ENCODE measurements at regions not wholly inside any gene's neighbourhood (a gene's known extent, or its start where the extent isn't known, plus 50 kb on each side); places are given as distances from the start of the nearest gene placed in this dataset.

DNA sequence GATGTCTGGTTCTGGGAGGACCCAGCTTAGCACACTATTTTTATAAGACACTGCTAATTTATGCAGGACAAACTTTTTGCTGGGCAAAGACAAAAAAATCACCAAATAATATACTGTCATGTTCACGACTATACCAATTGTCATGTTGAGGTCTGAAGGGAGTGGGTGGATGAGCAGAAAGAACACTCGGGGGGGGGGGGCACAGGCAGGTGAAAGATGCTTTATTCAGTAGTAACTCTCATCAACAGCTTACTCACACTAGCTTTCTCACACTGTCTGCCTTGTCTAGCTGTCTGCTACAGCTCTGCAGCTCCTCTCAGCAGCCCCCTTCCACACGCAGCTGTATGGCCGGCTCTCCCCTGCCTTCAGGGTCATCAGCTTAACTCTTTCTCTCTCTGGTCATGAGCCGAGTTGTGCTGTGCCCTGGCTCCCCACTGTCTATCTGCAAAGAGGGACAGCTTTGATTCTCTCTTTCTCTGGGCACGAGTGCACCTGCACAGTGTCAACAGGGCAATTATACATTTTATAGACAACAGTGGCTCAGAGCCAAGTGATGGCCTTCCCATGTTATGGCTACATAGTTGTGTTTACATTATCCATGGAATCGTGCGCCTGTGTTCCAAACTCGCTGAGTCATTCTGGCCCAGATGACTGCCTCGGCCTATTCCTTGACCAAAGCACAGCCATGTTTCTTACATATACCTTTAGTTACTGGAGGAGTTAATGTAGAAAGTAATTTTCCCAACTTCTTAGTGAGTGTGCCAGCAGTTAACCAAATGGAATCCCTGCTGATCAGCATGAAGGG, 187.7 kb upstream of the PRSS16 start:
- Histone ChIP-seq H3K36me3 (no peaks in the 10 kb centered on the region), H3K4me3 (no peak overlapping the region), H3K4me1 (no peaks in the 10 kb centered on the region), H3K27me3 (no peaks in the 10 kb centered on the region), H3K9me3 (no peaks in the 10 kb centered on the region), H3K27ac (no peak overlapping the region)
- intact Hi-C loops (cut with DNase I) = no loop called here
- DNase-seq (ENCODE audit: extremely low spot score in 2 of 2) = no peak
- TF ChIP-seq POLR2AphosphoS5 (IDR thresholded peaks at IDR 0.05; ENCODE audit: insufficient read depth in 1 of 2, low read depth in 1 of 2) (no peak), POLR2A (IDR thresholded peaks at IDR 0.05) (no peak)
- TF ChIP-seq, protein P1, sequence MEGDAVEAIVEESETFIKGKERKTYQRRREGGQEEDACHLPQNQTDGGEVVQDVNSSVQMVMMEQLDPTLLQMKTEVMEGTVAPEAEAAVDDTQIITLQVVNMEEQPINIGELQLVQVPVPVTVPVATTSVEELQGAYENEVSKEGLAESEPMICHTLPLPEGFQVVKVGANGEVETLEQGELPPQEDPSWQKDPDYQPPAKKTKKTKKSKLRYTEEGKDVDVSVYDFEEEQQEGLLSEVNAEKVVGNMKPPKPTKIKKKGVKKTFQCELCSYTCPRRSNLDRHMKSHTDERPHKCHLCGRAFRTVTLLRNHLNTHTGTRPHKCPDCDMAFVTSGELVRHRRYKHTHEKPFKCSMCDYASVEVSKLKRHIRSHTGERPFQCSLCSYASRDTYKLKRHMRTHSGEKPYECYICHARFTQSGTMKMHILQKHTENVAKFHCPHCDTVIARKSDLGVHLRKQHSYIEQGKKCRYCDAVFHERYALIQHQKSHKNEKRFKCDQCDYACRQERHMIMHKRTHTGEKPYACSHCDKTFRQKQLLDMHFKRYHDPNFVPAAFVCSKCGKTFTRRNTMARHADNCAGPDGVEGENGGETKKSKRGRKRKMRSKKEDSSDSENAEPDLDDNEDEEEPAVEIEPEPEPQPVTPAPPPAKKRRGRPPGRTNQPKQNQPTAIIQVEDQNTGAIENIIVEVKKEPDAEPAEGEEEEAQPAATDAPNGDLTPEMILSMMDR (IDR thresholded peaks at IDR 0.05) = no peak

DNA sequence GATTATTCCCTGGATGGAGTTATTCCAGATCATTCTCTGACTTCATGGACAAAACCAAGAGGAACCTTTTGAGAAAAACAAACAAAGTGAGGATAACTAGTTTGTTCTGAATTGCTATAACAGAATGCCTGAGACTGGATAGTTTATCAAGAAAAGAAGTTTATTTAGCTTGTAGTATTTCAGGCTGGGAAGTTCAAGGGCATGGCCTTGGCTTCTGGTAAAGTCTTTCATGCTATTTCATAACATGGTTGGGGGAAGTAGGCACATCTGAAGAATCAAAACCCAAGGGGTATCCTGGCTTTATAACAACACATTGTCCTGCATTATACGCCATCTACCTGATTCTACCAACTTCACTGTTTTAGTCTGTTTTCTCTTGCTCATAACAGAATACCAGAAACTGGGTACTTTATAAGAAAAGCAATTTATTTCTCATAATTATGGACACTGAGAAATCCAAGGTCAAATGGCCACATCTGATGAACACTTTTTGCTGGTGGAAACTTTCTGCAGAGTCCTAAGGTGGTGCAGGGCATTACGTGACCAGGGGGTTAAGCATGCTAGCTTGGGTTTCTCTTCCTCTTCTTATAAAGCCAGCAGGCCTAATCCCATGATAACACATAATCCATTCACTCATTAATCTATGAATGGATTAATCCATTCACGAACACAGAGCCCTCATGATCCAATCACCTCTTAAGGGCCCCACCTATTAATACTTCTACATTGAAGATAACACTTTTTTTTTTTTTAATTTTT, 186.1 kb upstream of the PRSS16 start:
- Histone ChIP-seq H3K4me3 (no peak overlapping the region), H3K27ac (no peak overlapping the region), H3K27me3 (no peaks in the 10 kb centered on the region), H3K9me3 (no peaks in the 10 kb centered on the region), H3K4me1 (no peaks in the 10 kb centered on the region), H3K36me3 (no peaks in the 10 kb centered on the region)
- no peak for DNase-seq (ENCODE audit: extremely low spot score in 2 of 2)
- TF ChIP-seq, protein P1 (IDR thresholded peaks at IDR 0.05) = no peak
- no peak for TF ChIP-seq POLR2AphosphoS5 (IDR thresholded peaks at IDR 0.05; ENCODE audit: insufficient read depth in 1 of 2, low read depth in 1 of 2)
- intact Hi-C loops (cut with DNase I) = no loop called here

DNA sequence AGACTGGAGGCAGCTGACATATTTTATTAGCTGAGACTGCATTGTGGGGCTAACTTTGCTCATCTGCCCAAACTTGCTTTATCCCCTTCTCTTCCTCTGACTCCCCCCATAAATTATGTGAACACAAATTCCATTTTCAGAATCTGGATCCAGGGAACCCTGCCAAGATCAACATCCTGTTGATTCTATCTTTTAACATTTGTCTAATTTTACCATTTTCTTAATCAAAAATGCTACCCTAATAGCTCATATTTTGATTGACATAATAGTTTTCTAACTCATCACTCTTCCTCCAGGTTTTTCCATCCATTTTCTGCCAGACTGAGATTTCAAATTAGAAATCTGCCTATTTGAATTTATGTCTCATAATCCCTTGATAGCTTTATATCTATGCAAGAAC, 184.7 kb upstream of the PRSS16 start:
- Histone ChIP-seq H3K27me3 (no peaks in the 10 kb centered on the region), H3K27ac (no peak overlapping the region), H3K4me3 (no peak overlapping the region), H3K9me3 (no peaks in the 10 kb centered on the region), H3K4me1 (no peaks in the 10 kb centered on the region), H3K36me3 (no peaks in the 10 kb centered on the region)
- TF ChIP-seq, protein P1 (IDR thresholded peaks at IDR 0.05) = no peak
- no peak for TF ChIP-seq POLR2A (IDR thresholded peaks at IDR 0.05)
- TF ChIP-seq POLR2AphosphoS5 (IDR thresholded peaks at IDR 0.05; ENCODE audit: insufficient read depth in 1 of 2, low read depth in 1 of 2) = no peak
- intact Hi-C loops (cut with DNase I) = no loop called here
- no peak for DNase-seq (ENCODE audit: extremely low spot score in 2 of 2)

DNA sequence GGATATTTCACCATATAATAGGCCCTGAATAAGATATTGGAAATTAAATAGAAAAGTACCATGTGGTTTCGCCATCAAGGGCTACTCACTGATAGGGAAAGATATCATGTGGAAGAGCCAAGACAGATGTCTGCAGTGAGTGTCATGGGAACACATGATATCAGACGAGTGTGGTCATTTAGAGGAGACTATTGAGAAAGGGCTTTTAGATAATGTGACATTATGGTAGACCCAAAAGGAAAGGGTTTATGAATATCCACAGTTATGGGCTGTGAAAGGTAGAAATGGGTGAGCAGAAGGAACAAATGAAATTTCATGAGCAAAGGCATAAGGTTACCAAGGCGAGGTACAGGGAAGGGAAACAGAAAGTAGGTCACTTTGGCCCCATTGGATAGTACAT, 182.3 kb upstream of the PRSS16 start:
- H3K27me3 ChIP-seq = no peaks in the 10 kb centered on the region
- intact Hi-C loops (cut with DNase I) = no loop called here

More for the DNA sequence above, 182.3 kb upstream of the PRSS16 start:
- Histone ChIP-seq H3K36me3 (no peaks in the 10 kb centered on the region), H3K4me1 (no peaks in the 10 kb centered on the region), H3K4me3 (no peak overlapping the region), H3K9me3 (no peaks in the 10 kb centered on the region), H3K27ac (no peak overlapping the region)
- no peak for DNase-seq (ENCODE audit: extremely low spot score in 2 of 2)
- TF ChIP-seq, protein P1 (IDR thresholded peaks at IDR 0.05) = no peak
